Ascending aorta (tissue), 2 donors: ENCODE measurements at regions not wholly inside any gene's neighbourhood (a gene's known extent, or its start where the extent isn't known, plus 50 kb on each side); places are given as distances from the start of the nearest gene placed in this dataset.
"Not testable (repeated sequence)": the region's sequence is repeated elsewhere in the genome, so short reads cannot be mapped to it uniquely, and the experiment has no call there.

ENCODE experiments used
- DNase-seq, 2 donors: peaks; one replicate each; pipeline ENCODE4 v3.0.0-alpha.2; 2019; ENCODE audit warnings: low spot score in 2 of 2
- H3K27ac ChIP-seq, 2 donors: fragments of 200-600 bp; sonication (generic); one replicate each; pipeline ENCODE4 v1.5.1; 2016 to 2017; ENCODE audit warnings: mild to moderate bottlenecking in 1 of 2
- H3K27me3 ChIP-seq: fragments of 200-600 bp; sonication (generic); one replicate; pipeline ENCODE4 v1.5.1; 2017
- H3K36me3 ChIP-seq, 2 donors: fragments of 200-600 bp; sonication (generic); one replicate each; pipeline ENCODE4 v1.5.1; 2016
- H3K4me1 ChIP-seq, 2 donors: fragments of 200-600 bp; sonication (generic); one replicate each; pipeline ENCODE4 v1.5.1; 2016 to 2017; ENCODE audit warnings: mild to moderate bottlenecking in 1 of 2
- H3K4me3 ChIP-seq, 2 donors: fragments of 200-600 bp; sonication (generic); one replicate each; pipeline ENCODE4 v1.5.1; 2016 to 2017; ENCODE audit warnings: mild to moderate bottlenecking in 1 of 2
- H3K9me3 ChIP-seq, 2 donors: fragments of 200-600 bp; sonication (generic); one replicate each; pipeline ENCODE4 v1.5.1; 2016
- intact Hi-C: fragments of 100-400 bp; cut with DNase I; formaldehyde crosslinking; loops from one replicate; pipeline ENCODE4 v1.15.1; 2023
- TF ChIP-seq, protein P1 (sequence below), 3 experiments: fragments of 200-600 bp in 2 of 3; fragments of 450-650 bp in 1 of 3; sonication (generic) in 2 of 3; IDR thresholded peaks; one replicate each; pipeline ENCODE4 v1.5.1; 2016 to 2019; ENCODE audit warnings: antibody characterized with exemption in 3 of 3, mild to moderate bottlenecking in 1 of 3, moderate library complexity in 1 of 3

- H3K4me1 ChIP-seq: no peaks in the 10 kb centered on the region
- H3K27me3 ChIP-seq: no peaks in the 10 kb centered on the region
- no peak for DNase-seq
- intact Hi-C loops: no loop called here
- no peak overlapping the region for H3K4me3 ChIP-seq
- no peak overlapping the region for H3K27ac ChIP-seq
- H3K9me3 ChIP-seq: peaks cover 0 to 6% of the 10 kb centered on the region in 2 donors
- TF ChIP-seq, protein P1, sequence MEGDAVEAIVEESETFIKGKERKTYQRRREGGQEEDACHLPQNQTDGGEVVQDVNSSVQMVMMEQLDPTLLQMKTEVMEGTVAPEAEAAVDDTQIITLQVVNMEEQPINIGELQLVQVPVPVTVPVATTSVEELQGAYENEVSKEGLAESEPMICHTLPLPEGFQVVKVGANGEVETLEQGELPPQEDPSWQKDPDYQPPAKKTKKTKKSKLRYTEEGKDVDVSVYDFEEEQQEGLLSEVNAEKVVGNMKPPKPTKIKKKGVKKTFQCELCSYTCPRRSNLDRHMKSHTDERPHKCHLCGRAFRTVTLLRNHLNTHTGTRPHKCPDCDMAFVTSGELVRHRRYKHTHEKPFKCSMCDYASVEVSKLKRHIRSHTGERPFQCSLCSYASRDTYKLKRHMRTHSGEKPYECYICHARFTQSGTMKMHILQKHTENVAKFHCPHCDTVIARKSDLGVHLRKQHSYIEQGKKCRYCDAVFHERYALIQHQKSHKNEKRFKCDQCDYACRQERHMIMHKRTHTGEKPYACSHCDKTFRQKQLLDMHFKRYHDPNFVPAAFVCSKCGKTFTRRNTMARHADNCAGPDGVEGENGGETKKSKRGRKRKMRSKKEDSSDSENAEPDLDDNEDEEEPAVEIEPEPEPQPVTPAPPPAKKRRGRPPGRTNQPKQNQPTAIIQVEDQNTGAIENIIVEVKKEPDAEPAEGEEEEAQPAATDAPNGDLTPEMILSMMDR (IDR thresholded peaks at IDR 0.05): no peak
- H3K36me3 ChIP-seq: no peaks in the 10 kb centered on the region
Observed at GRCh38 chr3:26084629-26085028, 294.7 kb downstream of the OXSM start.

GRCh38 chr3:26087751-26088150, 297.9 kb downstream of the OXSM start:
- H3K27ac ChIP-seq: no peak overlapping the region
- H3K36me3 ChIP-seq: no peaks in the 10 kb centered on the region
- DNase-seq: no peak
- no peak overlapping the region for H3K4me3 ChIP-seq
- peaks cover 0 to 6% of the 10 kb centered on the region in 2 donors for H3K9me3 ChIP-seq
- intact Hi-C loops: no loop called here
- no peaks in the 10 kb centered on the region for H3K27me3 ChIP-seq
- TF ChIP-seq, protein P1 (IDR thresholded peaks at IDR 0.05): no peak
- H3K4me1 ChIP-seq: no peaks in the 10 kb centered on the region

DNA sequence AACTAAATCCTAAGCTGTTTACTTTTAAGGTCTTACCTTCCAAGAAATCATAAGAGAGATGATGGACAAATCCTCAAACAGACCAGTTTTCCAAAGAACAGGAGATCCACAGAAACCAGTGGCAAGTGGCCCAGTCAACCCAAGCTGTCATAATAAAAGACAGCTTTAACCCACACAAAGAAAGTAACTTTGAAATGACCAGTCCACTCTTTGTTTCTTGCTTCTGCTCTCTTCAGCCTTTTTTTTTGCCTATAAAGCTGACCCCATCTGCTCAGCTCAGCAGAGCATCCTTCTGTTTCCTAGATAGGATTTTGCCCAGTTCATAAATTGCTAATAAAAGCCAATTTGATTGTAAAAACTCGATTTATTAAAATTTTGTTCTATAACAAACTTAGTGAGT, 299.4 kb downstream of the OXSM start:
- Histone ChIP-seq H3K4me3 (no peak overlapping the region), H3K4me1 (no peaks in the 10 kb centered on the region), H3K27me3 (no peaks in the 10 kb centered on the region), H3K9me3 (peaks cover 0 to 6% of the 10 kb centered on the region in 2 donors), H3K27ac (no peak overlapping the region), H3K36me3 (no peaks in the 10 kb centered on the region)
- intact Hi-C loops: no loop called here
- TF ChIP-seq, protein P1 (IDR thresholded peaks at IDR 0.05): no peak
- DNase-seq: no peak

- H3K36me3 ChIP-seq: no peaks in the 10 kb centered on the region
- no peak overlapping the region for H3K4me3 ChIP-seq
- DNase-seq: no peak
- H3K9me3 ChIP-seq: peaks cover 0 to 6% of the 10 kb centered on the region in 2 donors
- no peaks in the 10 kb centered on the region for H3K27me3 ChIP-seq
- TF ChIP-seq, protein P1 (IDR thresholded peaks at IDR 0.05): no peak
- intact Hi-C loops: loop anchor here (10.0 kb wide), 1 partner anchor 426 kb away; the partner anchor contains the start of gene TOP2B
- H3K4me1 ChIP-seq: no peaks in the 10 kb centered on the region
- H3K27ac ChIP-seq: no peak overlapping the region
Observed at GRCh38 chr3:26090589-26090988, 300.7 kb downstream of the OXSM start.

DNA sequence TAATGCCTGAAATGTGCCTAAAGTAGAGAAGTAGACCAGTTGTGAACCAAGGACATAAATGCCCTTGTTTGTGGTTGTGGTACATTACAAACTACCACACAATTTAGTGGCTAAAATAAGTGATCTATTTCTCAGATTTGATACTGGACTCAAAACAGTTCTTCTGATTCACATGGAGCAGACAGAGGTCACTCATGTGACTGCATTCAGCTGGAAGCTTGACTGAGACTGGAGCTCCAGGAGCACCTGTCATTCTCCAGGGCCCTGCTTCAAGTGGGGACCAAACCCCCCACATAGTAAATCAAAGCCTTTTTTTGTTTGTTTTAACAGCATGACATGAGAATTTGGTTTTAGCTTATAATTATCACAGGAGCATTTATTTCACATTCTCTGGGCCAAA, 301.2 kb downstream of the OXSM start:
- intact Hi-C loops: loop anchor here (10.0 kb wide), 1 partner anchor 426 kb away; the partner anchor contains the start of gene TOP2B
- Histone ChIP-seq H3K36me3 (no peaks in the 10 kb centered on the region), H3K4me3 (no peak overlapping the region), H3K27ac (no peak overlapping the region), H3K27me3 (no peaks in the 10 kb centered on the region), H3K9me3 (peaks cover 0 to 6% of the 10 kb centered on the region in 2 donors), H3K4me1 (no peaks in the 10 kb centered on the region)
- DNase-seq: no peak
- TF ChIP-seq, protein P1 (IDR thresholded peaks at IDR 0.05): no peak

DNA sequence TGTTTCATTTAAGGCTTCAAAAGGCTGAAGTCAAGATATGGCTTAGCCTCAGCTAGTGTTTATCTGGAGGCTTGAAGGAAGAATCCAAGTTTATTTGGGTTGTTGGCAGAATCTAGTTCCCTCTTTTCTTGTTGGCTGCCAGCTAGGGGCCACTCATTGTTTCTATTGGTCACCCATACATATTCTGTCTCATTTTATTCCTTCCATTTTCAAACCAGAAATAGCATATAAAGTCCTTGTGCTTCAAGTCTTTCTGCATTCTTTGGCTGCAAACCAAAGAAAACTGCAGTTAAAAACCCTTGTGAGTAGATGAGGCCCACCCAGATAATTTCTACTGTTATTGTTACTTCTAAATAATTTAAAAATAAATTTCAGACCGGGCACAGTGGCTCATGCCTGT, 301.7 kb downstream of the OXSM start:
- Histone ChIP-seq H3K4me1 (no peaks in the 10 kb centered on the region), H3K36me3 (no peaks in the 10 kb centered on the region), H3K27ac (no peak overlapping the region), H3K9me3 (peaks cover 0 to 6% of the 10 kb centered on the region in 2 donors), H3K27me3 (no peaks in the 10 kb centered on the region), H3K4me3 (no peak overlapping the region)
- DNase-seq: no peak
- intact Hi-C loops: loop anchor here (10.0 kb wide), 1 partner anchor 427 kb away; the partner anchor contains the start of gene TOP2B
- TF ChIP-seq, protein P1 (IDR thresholded peaks at IDR 0.05): no peak

GRCh38 chr3:26097111-26097510, 307.2 kb downstream of the OXSM start:
- H3K27ac ChIP-seq, H3K36me3 ChIP-seq, DNase-seq, H3K9me3 ChIP-seq, H3K4me1 ChIP-seq, H3K4me3 ChIP-seq, H3K27me3 ChIP-seq: not testable (repeated sequence)
- intact Hi-C loops: loop anchor here (10.0 kb wide), 1 partner anchor 432 kb away; the partner anchor contains the start of gene TOP2B
